NCI-H2171 (cell line): ENCODE measurements at regions not wholly inside any gene's neighbourhood (a gene's known extent, or its start where the extent isn't known, plus 50 kb on each side); places are given as distances from the start of the nearest gene placed in this dataset.
"Not testable (repeated sequence)": the region's sequence is repeated elsewhere in the genome, so short reads cannot be mapped to it uniquely, and the experiment has no call there.

Experiments
- DNase-seq: peaks from one replicate; lab custom pipeline; 2025; lab: John Stamatoyannopoulos, UW

DNA sequence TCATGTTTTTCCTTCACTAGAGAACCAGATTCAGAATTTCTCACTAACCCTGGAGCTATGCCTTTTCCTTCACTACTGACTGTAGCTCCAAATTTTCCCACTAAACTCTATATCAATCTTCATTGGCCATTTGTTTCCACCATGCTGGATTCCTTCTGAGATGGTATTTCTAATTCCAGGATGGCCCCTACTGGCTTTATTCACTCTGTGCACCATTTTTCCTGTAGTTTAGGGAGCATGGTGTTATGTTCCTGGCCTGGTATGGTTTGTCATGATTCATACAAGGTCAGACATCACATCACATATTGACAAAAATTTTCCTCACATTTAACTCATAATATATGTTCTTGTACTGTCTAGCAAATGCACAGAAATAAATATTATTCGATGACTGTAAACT, 229.2 kb upstream of the TFPI start:
- no peak for DNase-seq

DNA sequence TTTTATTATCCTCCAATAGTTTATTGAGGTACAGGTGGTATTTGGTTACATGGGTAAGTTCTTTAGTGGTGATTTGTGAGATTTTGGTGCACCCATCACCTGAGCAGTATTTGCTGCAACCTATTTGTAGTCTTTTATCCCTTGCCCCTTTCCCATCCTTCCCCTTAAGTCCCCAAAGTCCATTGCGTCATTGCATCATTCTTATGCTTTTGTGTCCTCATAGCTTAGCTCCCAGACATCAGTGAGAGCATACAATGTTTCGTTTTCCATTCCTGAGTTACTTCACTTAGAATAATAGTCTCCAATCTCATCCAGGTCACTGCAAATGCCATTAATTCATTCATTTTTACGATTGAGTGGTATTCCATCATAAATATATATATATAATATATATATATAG, 229.9 kb upstream of the TFPI start:
- DNase-seq: not testable (repeated sequence)

DNA sequence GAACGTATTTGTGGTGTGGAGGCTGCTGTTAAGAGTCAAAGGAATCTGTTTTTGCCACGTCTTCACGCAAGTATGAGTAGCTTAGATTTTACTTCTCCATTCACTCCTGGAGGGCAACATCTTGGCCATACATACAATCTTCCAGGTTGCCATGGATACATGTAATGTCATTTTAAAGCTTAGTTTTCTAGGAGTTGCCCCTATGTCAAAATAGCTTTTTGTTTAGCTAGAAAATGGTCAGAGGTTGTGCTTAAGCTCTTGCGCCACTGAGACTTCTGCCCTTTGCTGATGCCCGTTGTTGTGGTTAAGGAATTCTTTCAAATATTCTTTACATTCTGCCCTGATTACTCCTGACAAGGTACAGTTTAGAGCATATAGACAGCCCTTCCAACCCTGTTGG, 245.4 kb upstream of the TFPI start:
- no peak for DNase-seq

DNA sequence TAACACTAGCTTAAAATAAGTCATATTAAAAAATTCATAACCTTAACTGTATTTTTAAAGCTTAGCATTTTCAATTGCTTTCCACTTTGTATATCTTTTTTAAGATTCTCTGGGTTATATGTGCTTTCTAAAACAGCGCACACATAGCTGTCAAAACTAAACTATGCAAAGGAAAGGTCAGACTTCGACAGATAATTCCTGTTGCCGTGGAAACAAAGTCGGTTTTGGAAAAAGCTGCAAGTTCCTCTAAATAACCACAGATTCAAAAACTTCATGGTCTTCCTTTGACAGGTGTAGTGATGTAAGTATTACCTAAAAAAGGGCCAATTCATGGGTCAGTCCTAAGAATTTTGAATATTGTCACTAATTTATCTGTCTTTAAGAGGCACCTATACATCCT, 249.6 kb upstream of the TFPI start:
- DNase-seq: no peak

DNA sequence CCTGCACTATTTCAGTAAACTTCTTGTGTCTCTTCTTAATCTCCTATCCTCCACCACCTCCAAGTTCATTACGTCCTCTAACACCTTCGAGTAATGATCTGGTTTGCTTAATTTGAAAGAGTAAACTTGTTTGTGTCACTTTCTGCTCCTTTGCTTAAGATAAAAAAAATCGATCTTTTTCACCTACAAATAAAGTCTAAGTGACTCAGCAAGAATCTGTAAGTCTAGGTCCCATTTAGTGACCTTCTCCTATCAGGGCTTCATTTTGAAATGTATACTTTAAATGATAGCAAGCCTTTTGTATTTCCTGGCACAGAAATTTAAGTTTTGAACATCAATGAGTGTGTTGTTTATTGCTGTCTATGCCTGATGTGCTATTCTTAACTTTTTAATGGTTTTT, 260.9 kb upstream of the TFPI start:
- no peak for DNase-seq

DNA sequence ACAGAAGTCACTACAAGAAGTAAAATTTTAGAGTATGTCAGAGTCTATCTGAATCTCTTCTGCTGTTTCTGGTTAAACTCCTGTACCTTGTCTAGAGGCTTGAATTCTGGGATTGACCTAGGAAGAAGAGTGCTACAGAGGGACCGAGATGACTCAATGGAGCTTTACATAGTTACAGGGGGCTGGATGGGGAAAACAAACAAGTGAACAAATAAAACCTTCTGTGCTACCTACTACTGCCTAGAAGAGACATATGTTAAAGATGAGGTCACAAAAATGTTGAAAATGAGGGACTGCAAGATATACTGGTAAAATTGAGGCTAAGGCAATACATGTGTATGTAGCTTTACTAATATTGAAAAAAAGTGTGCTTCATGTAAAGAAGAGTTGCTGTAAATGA, 265.4 kb upstream of the TFPI start:
- no peak for DNase-seq

DNA sequence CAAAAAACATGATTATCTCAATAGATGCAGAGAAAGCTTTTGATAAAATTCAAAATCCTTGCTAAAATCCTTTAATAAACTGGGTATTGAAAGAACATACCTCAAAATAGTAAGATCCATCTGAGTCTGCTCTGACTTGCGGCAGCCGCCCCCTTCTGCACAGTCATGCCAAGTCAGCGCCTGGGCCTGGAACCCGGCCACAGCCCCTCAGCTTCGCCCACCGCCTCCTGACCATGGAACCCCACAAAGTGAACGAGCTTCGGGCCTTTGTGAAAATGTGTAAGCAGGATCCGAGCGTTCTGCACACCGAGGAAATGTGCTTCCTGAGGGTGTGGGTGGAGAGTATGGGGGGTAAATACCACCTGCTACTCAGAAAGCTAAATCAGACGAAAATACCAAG, 270.9 kb upstream of the TFPI start:
- no peak for DNase-seq

DNA sequence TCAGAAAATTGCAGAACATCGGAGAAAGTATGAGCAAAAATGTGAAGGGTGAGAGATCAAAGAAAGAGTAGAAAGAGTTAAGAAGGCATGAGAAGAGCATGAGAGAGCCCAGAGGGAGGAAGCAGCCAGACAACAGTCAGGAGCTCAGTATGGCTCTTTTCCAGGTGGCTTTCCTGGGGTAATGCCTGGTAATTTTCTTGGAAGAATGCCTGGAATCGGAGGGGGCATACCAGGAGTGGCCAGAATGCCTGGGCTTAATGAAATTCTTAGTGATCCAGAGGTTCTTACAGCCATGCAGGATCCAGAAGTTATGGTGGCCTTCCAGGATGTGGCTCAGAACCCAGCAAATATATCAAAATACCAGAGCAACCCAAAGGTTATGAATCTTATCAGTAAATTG, 271.8 kb upstream of the TFPI start:
- no peak for DNase-seq

DNA sequence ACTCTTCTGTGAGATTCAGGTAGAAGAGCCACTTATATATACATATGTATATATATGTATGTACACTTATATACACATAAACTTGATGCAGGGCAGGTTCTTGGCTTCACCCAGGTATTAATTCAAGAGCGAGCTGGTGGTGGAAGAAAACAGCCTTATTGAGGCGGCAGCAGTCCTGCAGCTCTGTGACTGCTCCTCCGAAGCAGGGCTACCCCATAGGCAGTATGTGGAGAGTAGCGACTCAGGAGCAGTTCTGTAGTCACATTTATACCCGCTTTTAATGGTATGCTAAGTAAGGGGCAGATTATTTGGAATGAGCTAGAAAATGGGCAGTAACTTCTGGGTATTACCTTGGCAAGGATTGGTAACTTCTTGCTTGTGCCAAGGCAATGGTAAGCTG, 280.6 kb upstream of the TFPI start:
- no peak for DNase-seq

DNA sequence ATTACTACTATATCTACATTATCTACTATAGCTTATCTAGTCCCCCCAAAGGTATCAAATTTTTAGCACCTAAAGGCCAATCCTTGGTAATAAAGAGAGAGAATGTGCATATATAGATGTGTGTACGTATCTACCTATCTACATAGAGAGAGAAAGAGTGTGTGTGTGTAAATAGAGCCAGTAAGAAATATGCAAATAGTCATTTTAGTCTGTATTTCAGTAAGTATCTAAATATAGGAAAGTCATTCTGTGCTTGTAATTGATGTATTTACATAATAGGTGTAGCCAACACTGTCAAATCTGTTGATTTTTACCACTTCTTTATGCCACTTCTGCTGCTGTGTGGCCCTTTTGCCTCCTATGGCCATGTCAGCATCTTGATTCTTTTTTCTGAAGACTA, 284.5 kb upstream of the TFPI start:
- no peak for DNase-seq

DNA sequence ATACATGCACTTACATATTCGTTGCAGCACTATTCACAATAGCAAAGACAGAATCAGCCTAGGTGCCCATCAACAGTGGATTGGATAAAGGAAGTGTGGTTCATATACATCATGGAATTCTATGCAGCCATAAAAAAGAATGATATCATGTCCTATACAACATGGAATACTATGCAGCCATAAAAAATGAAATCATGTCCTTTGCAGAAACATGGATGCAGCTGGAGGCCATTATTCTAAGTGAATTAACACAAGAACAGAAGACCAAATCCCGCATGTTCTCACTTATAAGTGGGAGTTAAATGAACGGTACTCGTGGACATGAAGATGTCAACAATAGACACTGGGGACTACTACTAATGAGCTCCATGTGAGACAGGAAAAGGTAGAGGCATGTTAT, 288.1 kb upstream of the TFPI start:
- no peak for DNase-seq

DNA sequence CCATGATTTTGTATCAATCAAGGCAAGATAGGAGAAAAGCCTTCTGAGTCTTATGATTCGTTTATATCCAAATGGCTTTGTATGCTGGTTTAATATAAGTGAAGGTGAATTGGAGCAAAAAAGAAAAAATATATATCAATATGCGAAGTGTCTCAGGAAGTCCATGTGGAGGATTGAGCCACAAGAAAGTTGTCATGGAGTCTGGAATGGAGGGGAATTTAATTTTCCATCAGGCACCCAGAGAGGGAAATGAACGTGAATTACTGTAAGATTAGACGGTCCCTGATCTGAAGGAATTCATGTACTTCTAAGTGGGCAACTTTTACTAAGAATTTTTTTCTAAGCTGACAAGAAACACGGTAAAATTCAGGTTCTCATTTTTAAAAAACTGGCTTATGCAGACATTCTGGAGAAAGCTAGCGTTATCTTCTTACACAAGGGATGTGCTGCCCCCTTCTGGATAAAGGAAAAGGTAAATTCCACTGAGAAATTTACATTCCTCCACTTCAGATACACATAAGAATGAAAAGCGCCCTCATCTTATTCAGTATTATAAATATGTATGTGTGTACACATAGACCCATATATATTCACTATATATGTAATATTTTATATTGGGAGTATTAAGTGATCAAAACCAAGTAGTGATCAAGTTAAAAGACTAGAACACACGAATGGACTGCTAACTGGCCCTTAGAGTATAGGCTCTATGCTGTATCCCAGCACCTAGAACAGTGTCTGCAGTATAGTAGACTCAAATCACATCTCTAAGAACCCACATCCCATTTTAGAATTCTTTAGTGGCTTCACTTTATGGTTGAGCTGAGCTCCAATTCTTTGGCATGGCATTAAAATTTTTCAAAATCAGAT, 289.0 kb upstream of the TFPI start:
- peak; percentile 21 for DNase-seq

DNA sequence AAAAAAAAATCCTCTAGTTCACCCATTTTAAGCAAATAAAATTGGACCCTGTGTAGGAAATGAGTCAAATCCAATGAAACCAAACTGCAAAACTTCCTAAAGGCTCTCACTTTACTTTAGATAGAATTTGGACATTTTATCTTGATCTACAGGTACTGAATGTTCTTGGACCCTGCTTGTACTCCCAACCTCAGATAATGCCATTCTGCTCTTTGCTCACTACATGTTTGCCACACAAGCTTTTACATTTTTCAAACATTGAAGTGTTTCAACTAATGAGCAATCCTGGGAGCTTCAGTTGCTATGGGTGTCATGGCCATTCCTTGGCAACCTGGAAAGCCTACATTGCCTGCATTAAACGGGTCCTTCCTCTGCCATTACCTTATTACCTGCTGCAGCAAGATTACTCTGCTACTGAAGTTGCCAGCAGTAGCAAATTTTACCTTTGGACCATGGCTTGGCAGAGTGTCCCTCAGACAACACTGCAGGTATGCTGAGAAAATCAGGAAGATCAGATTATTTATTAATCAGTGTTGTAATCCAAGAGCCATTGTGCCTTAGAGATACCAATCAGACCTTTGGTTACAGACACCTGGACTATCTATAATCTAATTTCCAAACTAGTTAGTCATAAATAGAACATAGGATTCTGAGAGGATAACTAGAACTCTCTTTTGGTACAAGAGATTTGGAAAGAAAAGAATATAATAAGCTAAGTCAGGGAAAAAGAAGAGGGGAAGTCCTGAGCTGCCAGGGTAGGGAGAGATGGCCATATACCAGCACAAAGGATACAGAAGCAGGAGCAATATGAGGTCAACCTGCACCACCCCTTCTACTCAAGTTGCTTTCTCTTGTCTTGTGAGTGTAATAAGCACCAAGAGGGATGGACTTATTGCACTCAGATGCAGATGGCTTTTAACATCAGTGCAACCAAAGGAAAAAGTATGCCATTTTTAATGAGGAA, 293.3 kb upstream of the TFPI start:
- DNase-seq: no peak

DNA sequence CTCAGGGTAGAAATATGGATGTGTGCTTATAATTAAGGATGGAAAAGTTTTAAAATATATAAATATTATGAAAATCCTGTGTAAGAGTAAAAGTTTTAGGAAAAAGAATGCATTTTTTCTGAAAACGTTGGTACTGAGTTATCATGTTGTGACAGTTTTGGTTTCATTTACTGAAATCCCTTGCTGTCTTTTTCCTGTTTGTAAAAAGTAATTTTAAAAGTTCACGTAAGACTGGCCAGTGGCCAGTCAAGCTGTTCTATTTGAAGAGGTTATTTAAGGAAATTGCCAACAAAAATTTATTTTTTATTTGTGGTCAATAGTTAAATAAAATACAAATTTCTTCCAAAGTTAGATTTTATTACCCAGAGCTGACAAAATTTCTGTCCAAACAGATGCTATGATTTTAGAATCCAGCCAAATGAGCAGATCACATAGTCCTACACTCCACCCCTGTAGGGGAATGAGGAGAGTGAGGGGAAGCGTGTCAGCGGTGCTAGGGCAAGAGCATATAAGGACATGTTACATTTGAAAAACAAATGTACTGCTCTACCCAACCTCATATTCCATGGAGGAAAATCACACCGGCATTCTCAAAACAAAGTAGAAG, 297.8 kb upstream of the TFPI start:
- no peak for DNase-seq

DNA sequence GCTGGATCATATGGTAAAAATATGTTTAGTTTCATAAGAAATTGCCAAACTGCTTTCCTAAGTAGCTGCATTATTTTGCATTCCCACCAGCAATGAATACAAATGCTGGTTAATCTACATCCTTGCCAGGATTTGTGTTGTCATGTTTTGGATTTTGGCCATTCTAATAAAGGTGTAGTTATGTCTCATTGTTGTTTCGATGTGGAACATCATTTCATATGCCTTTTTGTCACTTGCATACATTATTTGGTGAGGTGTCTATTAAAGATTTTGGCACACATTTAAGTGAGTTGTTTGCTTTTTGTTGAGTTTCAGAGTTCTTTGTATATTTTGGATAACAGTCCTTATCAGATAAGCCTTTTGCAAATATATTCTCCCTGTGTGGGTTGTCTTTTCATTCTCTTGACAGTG, 299.2 kb upstream of the TFPI start:
- DNase-seq: no peak

DNA sequence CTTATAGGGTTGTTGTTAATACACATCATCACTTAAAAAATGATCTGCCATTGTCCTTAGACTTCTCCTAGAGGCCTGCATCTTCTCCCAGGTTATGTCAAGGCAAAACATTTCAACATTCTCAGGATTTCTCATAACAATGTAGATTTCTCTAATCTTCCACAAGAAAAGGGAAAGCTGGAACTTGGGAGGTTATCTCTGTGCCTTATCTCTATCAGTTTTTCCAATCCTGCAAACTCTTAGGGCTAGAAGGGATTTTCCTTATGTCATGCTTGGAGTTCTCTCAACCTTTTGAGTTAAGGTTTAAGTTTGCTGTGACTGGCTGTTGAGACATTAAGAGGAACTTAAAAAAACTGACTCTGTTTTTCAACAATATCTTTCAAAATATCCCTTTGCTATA, 300.6 kb upstream of the TFPI start:
- DNase-seq: no peak

DNA sequence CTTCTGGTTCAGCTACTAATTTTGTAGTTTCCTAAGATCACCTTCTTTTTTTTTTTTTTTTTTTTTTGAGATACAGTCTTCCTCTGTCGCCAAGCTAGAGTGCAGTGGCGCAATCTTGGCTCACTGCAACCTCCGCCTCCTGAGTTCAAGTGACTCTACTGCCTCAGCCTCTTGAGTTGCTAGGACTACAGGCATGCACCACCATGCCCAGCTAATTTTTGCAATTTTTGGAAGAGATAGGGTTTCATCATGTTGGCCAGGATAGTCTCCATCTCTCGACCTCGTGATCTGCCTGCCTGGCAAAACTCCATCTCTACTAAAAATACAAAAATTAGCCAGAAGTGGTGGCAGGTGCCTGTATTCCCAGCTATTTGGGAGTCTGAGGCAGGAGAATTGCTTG, 301.5 kb upstream of the TFPI start:
- DNase-seq: no peak

DNA sequence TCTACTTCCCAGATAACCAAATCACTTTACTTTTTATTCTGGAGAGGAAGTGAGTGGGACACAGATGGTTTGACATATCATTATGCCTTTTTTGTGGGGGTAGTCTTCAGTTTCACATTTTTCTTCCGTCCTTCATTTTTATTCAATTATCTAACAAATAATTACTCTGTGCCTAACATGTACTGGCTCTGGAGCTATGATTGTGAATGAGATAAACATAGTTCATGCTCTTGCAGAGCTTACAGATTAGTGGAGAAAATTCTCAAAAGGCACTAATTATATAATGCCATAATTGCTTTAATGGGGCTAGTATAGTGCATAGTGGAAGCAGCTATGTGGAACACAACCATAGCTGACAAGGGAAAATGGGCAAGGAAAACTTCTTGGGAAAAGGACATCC, 303.6 kb upstream of the TFPI start:
- no peak for DNase-seq

DNA sequence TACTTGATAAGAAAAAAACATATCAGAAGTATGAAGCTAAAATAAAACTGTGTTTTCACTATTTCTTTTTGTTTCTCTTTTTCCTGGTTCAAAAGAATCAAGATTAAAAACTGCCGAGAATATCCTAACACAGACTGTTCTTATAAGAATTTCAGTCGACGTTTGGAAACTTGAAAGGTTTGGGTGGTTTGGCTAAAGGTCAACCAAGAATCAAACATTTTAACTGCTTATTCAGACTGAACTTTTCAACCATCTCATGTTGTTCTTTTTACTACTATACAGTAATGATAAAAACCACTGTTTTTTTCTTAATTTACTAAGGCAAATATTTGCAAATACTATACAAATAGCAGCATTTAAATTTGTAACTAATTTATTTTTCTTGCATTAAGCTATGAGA, 308.5 kb upstream of the TFPI start:
- DNase-seq: no peak

DNA sequence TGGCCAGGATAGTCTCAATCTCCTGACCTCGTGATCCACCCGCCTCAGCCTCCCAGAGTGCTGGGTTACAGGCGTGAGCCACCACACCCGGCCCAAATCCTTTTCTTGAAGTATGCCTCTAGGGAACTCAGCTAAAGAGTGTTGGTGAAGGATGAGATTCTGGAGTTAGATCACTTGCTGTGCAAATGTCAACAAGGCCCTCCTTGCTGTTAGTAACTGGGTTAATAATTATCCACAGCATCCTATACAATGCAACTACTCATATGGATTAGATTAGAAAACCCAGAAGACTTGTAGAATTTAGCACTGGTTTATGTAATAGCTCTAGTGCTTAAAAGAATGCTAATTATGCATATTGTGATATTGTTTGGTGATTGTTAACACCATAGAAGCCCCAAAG, 310.8 kb upstream of the TFPI start:
- no peak for DNase-seq

DNA sequence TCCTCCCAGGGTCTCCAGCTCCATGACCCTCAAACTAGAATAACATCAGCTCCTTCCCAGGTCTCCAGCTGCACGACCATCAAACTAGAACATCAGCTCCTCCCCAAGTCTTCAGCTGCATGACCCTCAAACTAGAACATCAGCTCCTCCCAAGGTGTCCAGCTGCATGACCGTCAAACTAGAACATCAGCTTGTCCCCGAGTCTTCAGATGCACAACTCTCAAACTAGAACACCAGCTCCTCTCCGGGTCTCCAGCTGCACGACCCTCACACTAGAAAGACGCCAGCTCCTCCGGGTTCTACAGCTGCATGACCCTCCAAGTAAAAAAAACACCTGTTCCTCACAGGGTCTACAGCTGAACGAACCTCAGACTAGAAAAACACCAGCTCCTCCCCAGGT, 312.9 kb upstream of the TFPI start:
- no peak for DNase-seq

DNA sequence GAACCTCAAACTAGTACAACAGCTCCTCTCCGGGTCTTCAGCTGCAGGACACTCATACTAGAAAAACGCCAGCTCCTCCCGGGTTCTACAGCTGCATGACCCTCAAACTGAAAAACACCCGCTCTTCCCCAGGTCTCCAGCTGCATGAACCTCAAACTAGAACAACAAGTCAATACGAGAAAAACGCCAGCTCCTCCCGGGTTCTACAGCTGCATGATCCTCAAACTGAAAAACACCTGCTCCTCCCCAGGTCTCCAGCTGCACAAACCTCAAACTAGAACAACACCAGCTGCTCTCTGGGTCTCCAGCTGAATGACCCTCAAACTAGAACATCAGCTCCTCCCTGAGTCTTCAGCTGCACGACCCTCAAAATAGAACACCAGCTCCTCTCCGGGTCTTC, 315.0 kb upstream of the TFPI start:
- DNase-seq: no peak

DNA sequence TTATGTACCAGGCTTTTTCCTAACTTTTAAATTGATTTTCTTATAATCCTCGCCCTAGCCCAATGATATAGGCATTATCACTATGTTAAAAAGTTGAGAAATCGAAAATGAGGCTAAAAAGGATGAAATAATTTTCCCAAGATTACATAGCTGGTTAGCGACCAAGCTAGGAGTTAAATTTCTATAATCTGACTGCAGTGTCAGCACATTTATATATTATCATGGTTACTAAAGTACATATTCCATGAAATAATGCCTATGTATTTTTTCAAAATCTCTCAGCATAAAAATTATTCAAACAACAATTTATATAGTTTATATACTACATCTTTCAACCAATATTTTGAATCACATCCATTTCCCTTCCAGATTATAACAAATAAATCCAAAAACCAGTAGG, 317.3 kb upstream of the TFPI start:
- no peak for DNase-seq
